B cell (primary cell): ENCODE measurements at regions not wholly inside any gene's neighbourhood (a gene's known extent, or its start where the extent isn't known, plus 50 kb on each side); places are given as distances from the start of the nearest gene placed in this dataset.

ENCODE experiments used
- ATAC-seq: fragments of 200-7000 bp; cut with Tn5 transposase; one replicate; pipeline ENCODE4 v1.10.0; 2021; ENCODE audit warnings: low read depth, mild to moderate bottlenecking, moderate number of reproducible peaks, moderate library complexity
- CTCF ChIA-PET: fragments of 350-600 bp; sonication (Branson Sonifier 250); formaldehyde crosslinking; loops from one replicate; lab custom pipeline; 2021; ENCODE audit warnings: antibody characterized with exemption, inconsistent platforms; lab: Charles Lee
- POLR2A ChIA-PET: fragments of 350-600 bp; sonication (Branson Sonifier 250); formaldehyde crosslinking; loops from one replicate; lab custom pipeline; 2021; ENCODE audit warnings: antibody characterized with exemption; lab: Charles Lee
- DNase-seq: peaks from one replicate; pipeline ENCODE4 v3.0.0; 2013
- H2AFZ ChIP-seq: 2 replicates; pipeline ENCODE4 v1.6.1; 2012; ENCODE audit warnings: mild to moderate bottlenecking, low read depth, low read length; ENCODE audit not compliant: insufficient read depth, poor library complexity, severe bottlenecking
- H3K27ac ChIP-seq, 2 donors: 1 replicate in 1 of 2; 2 replicates in 1 of 2; pipeline ENCODE4 v1.5.1; 2012 to 2013; ENCODE audit warnings: low read length in 2 of 2, mild to moderate bottlenecking in 2 of 2, moderate library complexity in 1 of 2
- H3K27me3 ChIP-seq, 4 experiments: fragments of 200-600 bp in 1 of 4; sonication (generic) in 1 of 4; replicated peaks in 1 of 4; 1 replicate in 2 of 4; 2 replicates in 2 of 4; pipeline versions ENCODE4 v1.6.1 to v1.7.0; 2013 to 2016; ENCODE audit warnings: low read length in 3 of 4, mild to moderate bottlenecking in 2 of 4, mixed read lengths in 1 of 4, moderate library complexity in 1 of 4; ENCODE audit not compliant: insufficient read depth in 4 of 4, control insufficient read depth in 3 of 4; ENCODE audit errors: control extremely low read depth in 1 of 4
- H3K36me3 ChIP-seq, 2 experiments: replicated peaks in 1 of 2; 1 replicate in 1 of 2; 2 replicates in 1 of 2; pipeline versions ENCODE4 v1.6.1 to v1.7.1; 2013; ENCODE audit warnings: low read length in 1 of 2; ENCODE audit not compliant: insufficient read depth in 2 of 2, control insufficient read depth in 1 of 2; ENCODE audit errors: control extremely low read depth in 1 of 2, extremely low read depth in 1 of 2
- H3K4me1 ChIP-seq, 2 donors: fragments of 200-600 bp in 1 of 2; sonication (generic) in 1 of 2; 1 replicate in 1 of 2; 2 replicates in 1 of 2; pipeline versions ENCODE4 v1.5.1 to v1.6.1; 2013 to 2017; ENCODE audit warnings: low read length in 2 of 2; ENCODE audit not compliant: control insufficient read depth in 2 of 2, insufficient read depth in 2 of 2
- H3K4me2 ChIP-seq: replicated peaks from 2 replicates; pipeline ENCODE3; 2012; ENCODE audit warnings: mild to moderate bottlenecking, low read depth, low read length; ENCODE audit not compliant: poor library complexity, severe bottlenecking
- H3K4me3 ChIP-seq, 5 experiments: fragments of 200-600 bp in 1 of 5; sonication (generic) in 1 of 5; 1 replicate in 3 of 5; 2 replicates in 2 of 5; pipeline versions ENCODE4 v1.5.1 to v1.7.0; 2011 to 2016; ENCODE audit warnings: low read length in 4 of 5, mild to moderate bottlenecking in 4 of 5, low read depth in 2 of 5, control low read depth in 1 of 5, moderate library complexity in 1 of 5; ENCODE audit not compliant: insufficient read depth in 1 of 5; ENCODE audit errors: control extremely low read depth in 1 of 5, extremely low read depth in 1 of 5
- H3K79me2 ChIP-seq: fragments of 200-600 bp; sonication (generic); one replicate; pipeline ENCODE4 v1.6.0; 2016; ENCODE audit warnings: low read length; ENCODE audit not compliant: control insufficient read depth, insufficient read depth
- H3K9ac ChIP-seq: fragments of 200-600 bp; sonication (generic); 2 replicates; pipeline ENCODE4 v1.6.1; 2017; ENCODE audit warnings: mild to moderate bottlenecking, low read length, moderate library complexity
- H3K9me3 ChIP-seq, 3 donors: one replicate each; pipeline versions ENCODE4 v1.6.1 to v1.7.1; 2013; ENCODE audit warnings: low read length in 2 of 3; ENCODE audit not compliant: control insufficient read depth in 2 of 3, insufficient read depth in 1 of 3; ENCODE audit errors: control extremely low read depth in 1 of 3
- H4K20me1 ChIP-seq: 2 replicates; pipeline ENCODE4 v1.6.0; 2012; ENCODE audit warnings: mild to moderate bottlenecking, low read length; ENCODE audit not compliant: insufficient read depth, control insufficient read depth, poor library complexity, severe bottlenecking
- H3K27ac Mint-ChIP-seq: one replicate; pipeline ENCODE4 v1.8.0; 2021; ENCODE audit warnings: mixed read lengths
- H3K27me3 Mint-ChIP-seq: one replicate; pipeline ENCODE4 v1.8.0; 2021; ENCODE audit warnings: mixed read lengths
- H3K4me1 Mint-ChIP-seq: one replicate; pipeline ENCODE4 v1.8.0; 2021; ENCODE audit warnings: mixed read lengths
- H3K4me3 Mint-ChIP-seq: one replicate; pipeline ENCODE4 v1.8.0; 2021; ENCODE audit warnings: mixed read lengths
- H3K9me3 Mint-ChIP-seq: one replicate; pipeline ENCODE4 v1.8.0; 2022; ENCODE audit warnings: mixed read lengths; ENCODE audit not compliant: insufficient read depth
- EZH2 ChIP-seq: IDR thresholded peaks from 2 replicates; pipeline ENCODE4 v1.6.1; 2012; ENCODE audit warnings: borderline replicate concordance, low read depth, mild to moderate bottlenecking, moderate library complexity, low read length; ENCODE audit not compliant: insufficient read depth, poor library complexity, severe bottlenecking
- WGBS: methylation state at CpG from one replicate; pipeline ENCODE4 v1.1.5; 2013; ENCODE audit warnings: missing lambda C conversion rate; ENCODE audit not compliant: insufficient coverage; 5-methylcytosine and 5-hydroxymethylcytosine counted together
- intact Hi-C: fragments of 100-400 bp; cut with micrococcal nuclease; formaldehyde crosslinking; loops from one replicate; pipeline ENCODE4 v1.10.0; 2022
- TF ChIP-seq, protein P1 (sequence below): fragments of 200-600 bp; IDR thresholded peaks from one replicate; pipeline ENCODE4 v1.8.0; 2022; ENCODE audit warnings: antibody characterized with exemption, mild to moderate bottlenecking

DNA sequence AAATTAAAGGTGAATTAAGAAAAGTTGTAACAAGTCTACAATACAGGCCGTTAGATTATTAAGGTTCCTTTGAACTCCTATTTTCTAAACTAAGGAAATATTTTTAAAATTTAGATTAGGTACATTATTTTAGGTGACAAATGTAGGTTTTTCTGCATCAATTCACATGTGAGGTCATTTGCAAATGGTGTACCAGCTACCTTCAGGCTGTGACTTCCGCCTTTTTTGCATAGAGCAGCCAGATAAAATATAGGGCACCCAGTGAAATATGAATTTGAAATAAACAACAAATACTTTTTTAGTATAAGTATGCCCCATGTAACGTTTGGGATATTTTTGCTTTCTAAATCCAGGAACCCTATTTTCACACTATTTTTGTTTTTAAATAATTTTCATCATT lies 544.0 kb downstream of the LMO4 start:
- TF ChIP-seq EZH2, result no peak
- TF ChIP-seq, protein P1, sequence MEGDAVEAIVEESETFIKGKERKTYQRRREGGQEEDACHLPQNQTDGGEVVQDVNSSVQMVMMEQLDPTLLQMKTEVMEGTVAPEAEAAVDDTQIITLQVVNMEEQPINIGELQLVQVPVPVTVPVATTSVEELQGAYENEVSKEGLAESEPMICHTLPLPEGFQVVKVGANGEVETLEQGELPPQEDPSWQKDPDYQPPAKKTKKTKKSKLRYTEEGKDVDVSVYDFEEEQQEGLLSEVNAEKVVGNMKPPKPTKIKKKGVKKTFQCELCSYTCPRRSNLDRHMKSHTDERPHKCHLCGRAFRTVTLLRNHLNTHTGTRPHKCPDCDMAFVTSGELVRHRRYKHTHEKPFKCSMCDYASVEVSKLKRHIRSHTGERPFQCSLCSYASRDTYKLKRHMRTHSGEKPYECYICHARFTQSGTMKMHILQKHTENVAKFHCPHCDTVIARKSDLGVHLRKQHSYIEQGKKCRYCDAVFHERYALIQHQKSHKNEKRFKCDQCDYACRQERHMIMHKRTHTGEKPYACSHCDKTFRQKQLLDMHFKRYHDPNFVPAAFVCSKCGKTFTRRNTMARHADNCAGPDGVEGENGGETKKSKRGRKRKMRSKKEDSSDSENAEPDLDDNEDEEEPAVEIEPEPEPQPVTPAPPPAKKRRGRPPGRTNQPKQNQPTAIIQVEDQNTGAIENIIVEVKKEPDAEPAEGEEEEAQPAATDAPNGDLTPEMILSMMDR, result no peak
- no peak overlapping the region for H3K4me3 Mint-ChIP-seq

GRCh38 chr1:87878873-87879272 lies 550.2 kb downstream of the LMO4 start:
- Histone ChIP-seq H3K79me2 (no peaks in the 10 kb centered on the region), H2AFZ (no peak overlapping the region), H3K9me3 (no peaks in the 10 kb centered on the region), H3K4me1 (peaks cover 1 to 4% of the 10 kb centered on the region in 2 donors), H4K20me1 (no peaks in the 10 kb centered on the region), H3K4me3 (no peak overlapping the region), H3K36me3 (no peaks in the 10 kb centered on the region), H3K9ac (no peak overlapping the region), H3K4me2 (no peak overlapping the region), H3K27me3 (no peaks in the 10 kb centered on the region), H3K27ac (no peak overlapping the region)
- intact Hi-C loops, result no loop called here
- no peak for TF ChIP-seq EZH2
- TF ChIP-seq, protein P1, result no peak
- no peak for ATAC-seq
- no peak for DNase-seq
- peaks cover 5% of the 10 kb centered on the region for H3K4me1 Mint-ChIP-seq
- CTCF ChIA-PET, result no interaction called here
- H3K9me3 Mint-ChIP-seq, result no peaks in the 10 kb centered on the region
- POLR2A ChIA-PET, result no interaction called here
- no peak overlapping the region for H3K4me3 Mint-ChIP-seq
- H3K27ac Mint-ChIP-seq, result no peak overlapping the region
- H3K27me3 Mint-ChIP-seq, result no peaks in the 10 kb centered on the region

More for the DNA sequence above, 544.0 kb downstream of the LMO4 start:
- Mint-ChIP-seq H3K9me3 (peaks cover 3% of the 10 kb centered on the region), H3K27ac (no peak overlapping the region), H3K27me3 (no peaks in the 10 kb centered on the region), H3K4me1 (peaks cover 49% of the 10 kb centered on the region)
- Histone ChIP-seq H3K27me3 (no peaks in the 10 kb centered on the region), H2AFZ (peak overlapping the region; percentile 87), H3K9me3 (peaks cover 0 to 1% (median 0%) of the 10 kb centered on the region in 3 donors), H4K20me1 (no peaks in the 10 kb centered on the region), H3K4me1 (peaks cover 34 to 42% of the 10 kb centered on the region in 2 donors), H3K27ac (peak overlapping the region; percentile 74 to 90), H3K4me3 (no peak overlapping the region), H3K79me2 (no peaks in the 10 kb centered on the region), H3K4me2 (peak overlapping the region; percentile 50), H3K9ac (no peak overlapping the region), H3K36me3 (no peaks in the 10 kb centered on the region)
- ATAC-seq (peak; percentile 76), DNase-seq (peak; percentile 41)
- WGBS, result no CpG with 5 or more reads among the region's 3 CpGs
- POLR2A ChIA-PET, result interaction anchor here (0.7 kb wide), 1 partner anchor 11 kb away, joined by 6 read pairs; no protein-coding TSS in a partner anchor
- CTCF ChIA-PET, result no interaction called here
- intact Hi-C loops, result loop anchor here (5.0 kb wide), 1 partner anchor 545 kb away; the partner anchor contains the start of gene LMO4
